Gastrocnemius medialis (tissue), 4 donors: ENCODE measurements at regions not wholly inside any gene's neighbourhood (a gene's known extent, or its start where the extent isn't known, plus 50 kb on each side); places are given as distances from the start of the nearest gene placed in this dataset.

Experiments
- ATAC-seq, 2 donors: fragments of 150-250 bp; one replicate each; pipeline ENCODE4 v1.9.1; 2016
- DNase-seq, 2 donors: peaks; one replicate each; pipeline ENCODE4 v3.0.0-alpha.2; 2019
- H3K27ac ChIP-seq, 4 donors: fragments of 200-600 bp; sonication (generic); 1 replicate in 1 of 4; 2 replicates in 3 of 4; pipeline ENCODE4 v1.5.1; 2016 to 2018; ENCODE audit warnings: mild to moderate bottlenecking in 2 of 4, moderate library complexity in 1 of 4
- H3K27me3 ChIP-seq, 3 donors: fragments of 200-600 bp; sonication (generic) in 2 of 3; 1 replicate in 1 of 3; 2 replicates in 2 of 3; pipeline versions ENCODE4 v1.5.1 to v1.6.0; 2016 to 2019; ENCODE audit warnings: mild to moderate bottlenecking in 1 of 3, moderate library complexity in 1 of 3
- H3K36me3 ChIP-seq, 2 donors: fragments of 200-600 bp; sonication (generic) in 1 of 2; one replicate each; pipeline ENCODE4 v1.5.1; 2017 to 2018
- H3K4me1 ChIP-seq, 2 donors: fragments of 200-600 bp; sonication (generic) in 1 of 2; one replicate each; pipeline ENCODE4 v1.5.1; 2016 to 2017; ENCODE audit warnings: mild to moderate bottlenecking in 2 of 2
- H3K4me3 ChIP-seq, 4 donors: fragments of 200-600 bp; sonication (generic) in 3 of 4; 1 replicate in 1 of 4; 2 replicates in 3 of 4; pipeline ENCODE4 v1.5.1; 2016 to 2019; ENCODE audit warnings: mild to moderate bottlenecking in 2 of 4
- H3K9me3 ChIP-seq, 3 donors: fragments of 200-600 bp; sonication (generic) in 2 of 3; 1 replicate in 1 of 3; 2 replicates in 2 of 3; pipeline ENCODE4 v1.5.1; 2016 to 2019
- CTCF ChIP-seq, 5 experiments: fragments of 450-650 bp in 3 of 5; fragments of 200-600 bp in 2 of 5; sonication (generic) in 2 of 5; IDR thresholded peaks in 4 of 5; conservative IDR thresholded peaks in 1 of 5; 1 replicate in 4 of 5; 2 replicates in 1 of 5; pipeline ENCODE4 v1.5.1; 2016 to 2019; ENCODE audit warnings: antibody characterized with exemption in 5 of 5, mild to moderate bottlenecking in 3 of 5, moderate library complexity in 3 of 5
- POLR2A ChIP-seq, 2 donors: fragments of 450-650 bp; IDR thresholded peaks; one replicate each; pipeline ENCODE4 v1.6.1; 2017; ENCODE audit warnings: antibody characterized with exemption in 2 of 2, mild to moderate bottlenecking in 2 of 2, moderate library complexity in 2 of 2
- in situ Hi-C, 4 donors: fragments of 200-750 bp; cut with MboI; loops; one replicate each; pipeline versions ENCODE4 v1.15.0 to v1.8.0; 2017; ENCODE audit warnings: low sequenced_read_pairs in 4 of 4
- intact Hi-C: fragments of 100-400 bp; cut with DNase I; formaldehyde crosslinking; loops from one replicate; pipeline ENCODE4 v1.15.1; 2023; ENCODE audit warnings: low total_unique reads

- in situ Hi-C loops: no loop called here
- Histone ChIP-seq H3K36me3 (no peaks in the 10 kb centered on the region), H3K27me3 (no peaks in the 10 kb centered on the region), H3K9me3 (no peaks in the 10 kb centered on the region), H3K27ac (no peak overlapping the region), H3K4me1 (no peaks in the 10 kb centered on the region), H3K4me3 (no peak overlapping the region)
- DNase-seq (no peak), ATAC-seq (no peak)
- TF ChIP-seq CTCF (IDR thresholded peaks at IDR 0.05 in 4 of 5, conservative IDR thresholded peaks at IDR 0.05 in 1 of 5) (no peak), POLR2A (IDR thresholded peaks at IDR 0.05) (no peak)
- intact Hi-C loops: no loop called here
These were observed 111.7 kb upstream of the ZNF804B start for GRCh38 chr7:88647825-88648224.

- DNase-seq: no peak
- TF ChIP-seq POLR2A (IDR thresholded peaks at IDR 0.05): no peak
- no peak for TF ChIP-seq CTCF (IDR thresholded peaks at IDR 0.05 in 4 of 5, conservative IDR thresholded peaks at IDR 0.05 in 1 of 5)
- intact Hi-C loops: no loop called here
- ATAC-seq: no peak
- H3K27me3 ChIP-seq: no peaks in the 10 kb centered on the region
- no peaks in the 10 kb centered on the region for H3K9me3 ChIP-seq
- H3K4me3 ChIP-seq: no peak overlapping the region
- no peaks in the 10 kb centered on the region for H3K36me3 ChIP-seq
- H3K27ac ChIP-seq: no peak overlapping the region
- no peaks in the 10 kb centered on the region for H3K4me1 ChIP-seq
- in situ Hi-C loops: no loop called here
These were observed 120.9 kb upstream of the ZNF804B start for GRCh38 chr7:88638583-88638982.

- DNase-seq (no peak), ATAC-seq (no peak)
- TF ChIP-seq POLR2A (IDR thresholded peaks at IDR 0.05): no peak
- TF ChIP-seq CTCF (IDR thresholded peaks at IDR 0.05 in 4 of 5, conservative IDR thresholded peaks at IDR 0.05 in 1 of 5): no peak
- no peaks in the 10 kb centered on the region for H3K36me3 ChIP-seq
- no peaks in the 10 kb centered on the region for H3K27me3 ChIP-seq
- H3K4me3 ChIP-seq: no peak overlapping the region
- no peak overlapping the region for H3K27ac ChIP-seq
- in situ Hi-C loops (no loop called here), intact Hi-C loops (no loop called here)
- H3K4me1 ChIP-seq: no peaks in the 10 kb centered on the region
- no peaks in the 10 kb centered on the region for H3K9me3 ChIP-seq
These were observed 121.7 kb upstream of the ZNF804B start for GRCh38 chr7:88637795-88638194.

GRCh38 chr7:88635149-88635548 lies 124.4 kb upstream of the ZNF804B start:
- no peak overlapping the region for H3K27ac ChIP-seq
- no peak overlapping the region for H3K4me3 ChIP-seq
- TF ChIP-seq CTCF (IDR thresholded peaks at IDR 0.05 in 4 of 5, conservative IDR thresholded peaks at IDR 0.05 in 1 of 5): no peak
- TF ChIP-seq POLR2A (IDR thresholded peaks at IDR 0.05): no peak
- in situ Hi-C loops (no loop called here), intact Hi-C loops (no loop called here)
- no peaks in the 10 kb centered on the region for H3K4me1 ChIP-seq
- no peaks in the 10 kb centered on the region for H3K36me3 ChIP-seq
- H3K27me3 ChIP-seq: no peaks in the 10 kb centered on the region
- no peak for ATAC-seq
- no peaks in the 10 kb centered on the region for H3K9me3 ChIP-seq
- no peak for DNase-seq

- in situ Hi-C loops (no loop called here), intact Hi-C loops (no loop called here)
- no peak for TF ChIP-seq CTCF (IDR thresholded peaks at IDR 0.05 in 4 of 5, conservative IDR thresholded peaks at IDR 0.05 in 1 of 5)
These were observed 129.9 kb upstream of the ZNF804B start for GRCh38 chr7:88629559-88629958.

More at GRCh38 chr7:88629559-88629958, 129.9 kb upstream of the ZNF804B start:
- H3K4me3 ChIP-seq: no peak overlapping the region
- ATAC-seq (no peak), DNase-seq (no peak)
- no peaks in the 10 kb centered on the region for H3K4me1 ChIP-seq
- H3K27me3 ChIP-seq: no peaks in the 10 kb centered on the region
- H3K9me3 ChIP-seq: no peaks in the 10 kb centered on the region
- H3K27ac ChIP-seq: no peak overlapping the region
- H3K36me3 ChIP-seq: no peaks in the 10 kb centered on the region
